GM12872 (cell line): ENCODE measurements at regions not wholly inside any gene's neighbourhood (a gene's known extent, or its start where the extent isn't known, plus 50 kb on each side); places are given as distances from the start of the nearest gene placed in this dataset.

ENCODE experiments used
- TF ChIP-seq, protein P1 (sequence below): IDR thresholded peaks from 3 replicates; pipeline ENCODE4 v1.5.1; 2011; ENCODE audit warnings: low read depth, mild to moderate bottlenecking, low read length, moderate library complexity; ENCODE audit not compliant: insufficient read depth

DNA sequence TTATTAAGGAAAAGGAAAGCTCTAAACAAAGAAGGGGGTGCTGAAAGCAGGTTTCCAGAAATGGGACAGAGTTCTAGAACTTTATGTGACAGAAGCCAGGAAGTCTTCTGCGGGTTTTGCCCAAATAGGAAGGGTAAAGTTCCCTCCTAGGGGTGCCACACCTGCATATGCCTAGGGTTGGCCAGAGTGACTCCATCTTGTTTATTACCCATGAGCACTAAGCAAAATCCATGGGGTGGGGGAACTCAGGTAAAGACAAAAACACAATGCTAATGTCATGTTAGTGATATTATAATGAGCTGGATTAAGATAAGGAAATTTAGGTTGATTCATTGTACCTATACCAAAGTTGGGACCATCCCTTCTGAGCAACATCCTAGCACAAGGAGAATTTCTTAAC lies 1132.7 kb downstream of the KCNT2 start:
- TF ChIP-seq, protein P1, sequence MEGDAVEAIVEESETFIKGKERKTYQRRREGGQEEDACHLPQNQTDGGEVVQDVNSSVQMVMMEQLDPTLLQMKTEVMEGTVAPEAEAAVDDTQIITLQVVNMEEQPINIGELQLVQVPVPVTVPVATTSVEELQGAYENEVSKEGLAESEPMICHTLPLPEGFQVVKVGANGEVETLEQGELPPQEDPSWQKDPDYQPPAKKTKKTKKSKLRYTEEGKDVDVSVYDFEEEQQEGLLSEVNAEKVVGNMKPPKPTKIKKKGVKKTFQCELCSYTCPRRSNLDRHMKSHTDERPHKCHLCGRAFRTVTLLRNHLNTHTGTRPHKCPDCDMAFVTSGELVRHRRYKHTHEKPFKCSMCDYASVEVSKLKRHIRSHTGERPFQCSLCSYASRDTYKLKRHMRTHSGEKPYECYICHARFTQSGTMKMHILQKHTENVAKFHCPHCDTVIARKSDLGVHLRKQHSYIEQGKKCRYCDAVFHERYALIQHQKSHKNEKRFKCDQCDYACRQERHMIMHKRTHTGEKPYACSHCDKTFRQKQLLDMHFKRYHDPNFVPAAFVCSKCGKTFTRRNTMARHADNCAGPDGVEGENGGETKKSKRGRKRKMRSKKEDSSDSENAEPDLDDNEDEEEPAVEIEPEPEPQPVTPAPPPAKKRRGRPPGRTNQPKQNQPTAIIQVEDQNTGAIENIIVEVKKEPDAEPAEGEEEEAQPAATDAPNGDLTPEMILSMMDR: no peak

DNA sequence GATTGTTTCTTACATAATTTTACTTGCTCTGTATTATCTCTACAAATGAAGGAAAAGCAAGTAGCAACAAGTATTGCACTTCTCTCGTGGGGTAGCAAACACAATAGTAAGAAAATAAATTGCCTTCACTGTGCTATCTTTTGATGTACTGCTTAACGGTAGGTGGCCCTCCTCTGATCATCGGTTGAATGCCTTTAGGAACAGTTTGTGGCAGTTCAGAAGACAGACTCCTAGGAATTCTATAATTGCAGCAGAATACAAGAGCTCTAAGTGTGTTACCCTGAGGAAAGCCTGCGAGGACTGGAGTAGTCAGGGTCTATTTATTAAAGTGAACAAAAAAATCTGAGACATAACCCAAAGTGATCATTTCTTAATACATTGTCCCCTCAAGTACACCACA lies 1135.9 kb downstream of the KCNT2 start:
- TF ChIP-seq, protein P1: no peak

DNA sequence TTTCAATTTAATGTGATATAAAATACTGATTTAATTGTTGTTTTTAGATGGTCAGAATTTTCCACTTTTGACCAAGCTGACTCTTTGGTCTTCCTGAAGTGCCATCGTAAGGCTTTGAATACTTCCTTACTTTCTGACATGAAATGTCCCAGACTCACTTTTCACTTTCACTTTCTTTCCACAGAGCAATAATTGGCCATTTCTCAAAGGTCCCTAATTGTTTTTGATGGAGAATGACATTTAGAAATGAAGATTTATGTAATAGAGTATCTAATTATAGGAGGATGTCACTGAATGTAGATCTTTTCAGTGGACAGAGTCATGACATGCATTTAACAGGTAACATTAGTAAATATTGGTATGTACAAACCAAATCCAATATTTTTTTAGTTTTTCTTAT lies 1141.6 kb downstream of the KCNT2 start:
- TF ChIP-seq, protein P1: no peak

DNA sequence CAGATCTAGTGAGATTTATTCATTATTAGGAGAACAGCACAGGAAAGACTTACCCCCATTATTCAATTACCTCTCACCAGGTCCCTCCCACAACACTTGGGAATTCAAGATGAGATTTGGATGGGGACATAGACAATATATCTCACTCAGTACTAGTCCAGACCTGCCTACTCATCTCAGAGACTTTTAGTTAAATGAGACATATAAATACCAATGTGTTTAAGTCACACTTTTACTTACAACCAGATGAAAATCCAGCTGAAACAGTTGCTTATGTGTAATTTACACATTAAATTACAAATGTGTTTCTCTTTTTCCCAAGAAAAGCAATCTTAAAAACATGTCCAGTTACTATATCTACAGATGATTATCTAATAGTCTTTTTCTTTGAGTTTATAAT lies 1145.6 kb downstream of the KCNT2 start:
- TF ChIP-seq, protein P1: no peak

DNA sequence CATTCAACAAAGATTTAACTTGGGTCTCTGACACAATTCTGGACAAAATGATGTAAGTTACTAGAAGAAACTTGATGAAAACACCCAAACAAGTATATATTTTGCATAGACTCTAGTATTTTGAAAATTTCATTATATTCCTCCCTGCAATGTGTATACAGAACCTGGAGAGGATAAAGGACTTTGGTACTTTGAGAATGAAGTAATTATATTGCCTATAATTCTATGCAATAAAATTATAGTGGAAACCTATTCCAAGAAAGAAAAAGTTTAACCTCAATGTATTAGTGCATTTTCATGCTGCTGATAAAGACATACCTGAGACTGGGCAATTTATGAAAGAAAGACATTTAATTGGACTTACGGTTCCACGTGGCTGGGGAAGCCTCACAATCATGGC lies 1146.1 kb downstream of the KCNT2 start:
- TF ChIP-seq, protein P1: no peak

DNA sequence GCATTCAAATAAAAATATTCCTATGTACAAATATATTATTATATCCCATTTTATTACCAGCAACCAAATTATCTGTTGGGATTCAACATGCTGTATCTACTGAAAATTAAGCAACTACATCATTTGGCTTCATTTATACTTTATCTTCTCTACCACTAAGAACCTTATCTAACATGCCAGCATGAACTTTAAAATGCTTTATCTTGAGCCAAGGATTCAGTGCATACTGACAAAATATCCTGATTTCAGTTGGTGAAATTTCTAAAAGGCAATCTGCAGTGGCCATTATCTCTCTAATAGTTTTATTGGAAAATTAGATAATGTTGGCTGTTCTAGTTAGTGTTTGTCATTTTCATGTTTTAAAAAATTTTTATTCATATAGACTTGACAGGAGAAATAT lies 1149.9 kb downstream of the KCNT2 start:
- TF ChIP-seq, protein P1: no peak

DNA sequence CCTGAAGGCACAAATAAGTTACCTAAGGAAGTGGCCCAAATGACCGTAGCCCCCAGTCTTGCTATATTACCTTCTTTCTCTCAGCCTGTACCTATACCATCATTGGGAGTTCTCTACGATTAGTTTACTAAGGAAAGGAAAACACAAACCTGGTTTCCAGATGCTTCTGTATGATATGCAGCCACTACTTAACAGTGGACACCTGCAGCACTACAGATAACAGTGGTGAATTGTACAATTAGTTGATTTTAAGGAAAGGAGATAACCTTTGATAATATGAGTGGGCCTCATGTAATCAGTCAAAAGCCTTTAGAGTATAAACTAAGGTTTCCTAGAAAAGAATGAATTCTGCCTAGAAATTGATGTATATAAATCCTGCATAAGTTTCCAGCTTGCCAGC lies 1157.4 kb downstream of the KCNT2 start:
- TF ChIP-seq, protein P1: no peak

DNA sequence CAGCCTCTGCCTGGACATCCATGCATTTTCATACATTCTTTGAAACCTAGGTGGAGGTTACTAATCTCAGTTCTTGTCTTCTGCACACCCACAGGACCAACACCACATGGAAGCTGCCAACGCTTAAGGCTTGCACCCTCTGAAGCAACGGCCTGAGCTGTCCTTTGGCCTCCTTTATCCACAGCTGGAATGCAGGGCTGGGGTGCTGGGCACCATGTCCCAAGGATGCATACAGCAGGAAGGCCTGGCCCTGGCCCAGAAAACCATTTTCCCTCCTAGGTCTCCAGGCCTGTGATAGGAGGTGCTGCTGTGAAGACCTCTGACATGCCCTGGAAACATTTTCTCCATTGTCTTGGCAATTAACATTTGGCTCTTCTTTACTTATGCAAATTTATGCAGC lies 1168.6 kb downstream of the KCNT2 start:
- TF ChIP-seq, protein P1: no peak
